A673 (cell line): ENCODE measurements at regions not wholly inside any gene's neighbourhood (a gene's known extent, or its start where the extent isn't known, plus 50 kb on each side); places are given as distances from the start of the nearest gene placed in this dataset.

Experiments
- EZH2 ChIP-seq: fragments of 200-600 bp; sonication (generic); IDR thresholded peaks from 2 replicates; pipeline ENCODE4 v1.6.1; 2017; ENCODE audit warnings: borderline replicate concordance, low read depth, mild to moderate bottlenecking, mixed read lengths, antibody characterized with exemption, low read length; ENCODE audit not compliant: poor library complexity, severe bottlenecking
- TF ChIP-seq, protein P1 (sequence below): fragments of 300-800, 200-600 bp; sonication (generic); conservative IDR thresholded peaks from 2 replicates; pipeline ENCODE4 v1.5.1; 2017; ENCODE audit warnings: low read depth, mild to moderate bottlenecking, antibody characterized with exemption, low read length, moderate library complexity, mixed read lengths

DNA sequence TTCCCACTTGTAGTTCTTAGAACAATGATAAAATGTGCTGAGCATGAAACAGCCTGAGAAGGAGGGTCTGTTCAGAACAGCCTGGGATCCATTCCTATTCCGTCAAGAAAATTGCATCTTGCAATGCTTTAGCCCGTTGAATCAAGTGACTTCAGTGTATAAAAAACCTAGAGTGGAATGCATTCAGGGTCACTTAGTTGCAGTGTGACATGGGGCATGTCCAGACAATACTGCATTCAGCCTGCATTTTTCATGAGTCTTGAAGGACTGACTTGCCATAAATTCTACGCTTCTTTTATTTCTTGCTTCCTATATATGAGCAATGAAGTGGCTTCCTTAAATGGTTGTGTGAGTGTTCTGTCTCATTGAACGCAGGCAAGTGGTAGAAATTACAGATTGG is 758.3 kb upstream of the COBL start:
- no peak for TF ChIP-seq EZH2
- TF ChIP-seq, protein P1, sequence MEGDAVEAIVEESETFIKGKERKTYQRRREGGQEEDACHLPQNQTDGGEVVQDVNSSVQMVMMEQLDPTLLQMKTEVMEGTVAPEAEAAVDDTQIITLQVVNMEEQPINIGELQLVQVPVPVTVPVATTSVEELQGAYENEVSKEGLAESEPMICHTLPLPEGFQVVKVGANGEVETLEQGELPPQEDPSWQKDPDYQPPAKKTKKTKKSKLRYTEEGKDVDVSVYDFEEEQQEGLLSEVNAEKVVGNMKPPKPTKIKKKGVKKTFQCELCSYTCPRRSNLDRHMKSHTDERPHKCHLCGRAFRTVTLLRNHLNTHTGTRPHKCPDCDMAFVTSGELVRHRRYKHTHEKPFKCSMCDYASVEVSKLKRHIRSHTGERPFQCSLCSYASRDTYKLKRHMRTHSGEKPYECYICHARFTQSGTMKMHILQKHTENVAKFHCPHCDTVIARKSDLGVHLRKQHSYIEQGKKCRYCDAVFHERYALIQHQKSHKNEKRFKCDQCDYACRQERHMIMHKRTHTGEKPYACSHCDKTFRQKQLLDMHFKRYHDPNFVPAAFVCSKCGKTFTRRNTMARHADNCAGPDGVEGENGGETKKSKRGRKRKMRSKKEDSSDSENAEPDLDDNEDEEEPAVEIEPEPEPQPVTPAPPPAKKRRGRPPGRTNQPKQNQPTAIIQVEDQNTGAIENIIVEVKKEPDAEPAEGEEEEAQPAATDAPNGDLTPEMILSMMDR, result no peak
